ENCODE measurements at regions not wholly inside any gene's neighbourhood (a gene's known extent, or its start where the extent isn't known, plus 50 kb on each side); places are given as distances from the start of the nearest gene placed in this dataset.

GRCh38 chr3:26237036-26237682 lies 385.4 kb upstream of the LRRC3B start:
- TF ChIP-seq ZNF274 (IDR thresholded peaks at IDR 0.05; ENCODE audit: low read depth, low read length) (no peak), SUZ12 (IDR thresholded peaks at IDR 0.05; ENCODE audit: extremely low read depth, insufficient read depth, insufficient read length) (no peak), YY1 (IDR thresholded peaks at IDR 0.05; ENCODE audit: insufficient read depth, insufficient read length) (no peak)

Data from NT2/D1 (cell line).